AG09309 (cell line): ENCODE measurements at regions not wholly inside any gene's neighbourhood (a gene's known extent, or its start where the extent isn't known, plus 50 kb on each side); places are given as distances from the start of the nearest gene placed in this dataset.
A peak's percentile ranks its signal among the peaks of the same experiment; 100 is the strongest.
"Not testable (repeated sequence)": the region's sequence is repeated elsewhere in the genome, so short reads cannot be mapped to it uniquely, and the experiment has no call there.

Source experiments
- DNase-seq: peaks from one replicate; pipeline ENCODE4 v3.0.0-alpha.2; 2010; ENCODE audit warnings: low read depth
- H3K4me3 ChIP-seq: 2 replicates; pipeline ENCODE4 v1.5.1; 2011; ENCODE audit warnings: mild to moderate bottlenecking, low read depth, low read length, moderate library complexity; ENCODE audit not compliant: control insufficient read depth
- CTCF ChIP-seq: IDR thresholded peaks from 2 replicates; pipeline ENCODE4 v1.5.1; 2011; ENCODE audit warnings: mild to moderate bottlenecking, low read depth, low read length, inconsistent platforms; ENCODE audit not compliant: insufficient read depth, control insufficient read depth; ENCODE audit errors: missing control alignments

GRCh38 chr17:45592433-45592923 lies 102.0 kb upstream of the PLEKHM1 start:
- not testable (repeated sequence) for H3K4me3 ChIP-seq, DNase-seq

GRCh38 chr17:45596347-45596746 lies 105.8 kb upstream of the PLEKHM1 start:
- H3K4me3 ChIP-seq, DNase-seq: not testable (repeated sequence)

More at GRCh38 chr17:45592433-45592923, 102.0 kb upstream of the PLEKHM1 start:
- peak; percentile 70 for TF ChIP-seq CTCF

- H3K4me3 ChIP-seq, DNase-seq: not testable (repeated sequence)
Measured at GRCh38 chr17:45600052-45601012, 109.8 kb upstream of the PLEKHM1 start.

GRCh38 chr17:45601013-45601412 lies 110.5 kb upstream of the PLEKHM1 start:
- not testable (repeated sequence) for DNase-seq, H3K4me3 ChIP-seq

GRCh38 chr17:45601605-45602539 lies 111.4 kb upstream of the PLEKHM1 start:
- not testable (repeated sequence) for DNase-seq, H3K4me3 ChIP-seq

GRCh38 chr17:45605751-45606150 lies 115.2 kb upstream of the PLEKHM1 start:
- not testable (repeated sequence) for DNase-seq, H3K4me3 ChIP-seq

GRCh38 chr17:45619984-45620405 lies 129.5 kb upstream of the PLEKHM1 start:
- not testable (repeated sequence) for DNase-seq
- H3K4me3 ChIP-seq, result peak overlapping the region; percentile 41

- peak overlapping the region; percentile 41 for H3K4me3 ChIP-seq
- not testable (repeated sequence) for DNase-seq
Measured at GRCh38 chr17:45620468-45620867, 129.9 kb upstream of the PLEKHM1 start.

- H3K4me3 ChIP-seq, DNase-seq: not testable (repeated sequence)
Measured at GRCh38 chr17:45621087-45621486, 130.6 kb upstream of the PLEKHM1 start.

- DNase-seq, H3K4me3 ChIP-seq: not testable (repeated sequence)
Measured at GRCh38 chr17:45622295-45622694, 131.8 kb upstream of the PLEKHM1 start.

- H3K4me3 ChIP-seq, result no peak overlapping the region
- no peak for TF ChIP-seq CTCF
- DNase-seq, result no peak
Measured at GRCh38 chr17:45628019-45628418, 137.5 kb upstream of the PLEKHM1 start.
